ENCODE measurements at regions not wholly inside any gene's neighbourhood (a gene's known extent, or its start where the extent isn't known, plus 50 kb on each side); places are given as distances from the start of the nearest gene placed in this dataset.

GRCh38 chr6:79862126-79862525, 85.2 kb downstream of the ELOVL4 start (continued):
- no peak for TF ChIP-seq ATOH8 (CRISPR knock-in tag; IDR thresholded peaks at IDR 0.05; ENCODE audit: low read depth)

GRCh38 chr6:79861023-79861422, 86.3 kb downstream of the ELOVL4 start:
- H3K4me1 ChIP-seq = no peaks in the 10 kb centered on the region
- ChIA-PET POLR2A (no interaction called here), CTCF (no interaction called here)
- DNase-seq (ENCODE audit: low read depth in 1 of 2, low spot score in 1 of 2) (no peak), ATAC-seq (no peak), FAIRE-seq (no peak)
- no peak overlapping the region for H3K4me2 ChIP-seq
- no peak overlapping the region for H3K27ac ChIP-seq
- no peaks in the 10 kb centered on the region for H3K9me3 ChIP-seq
- TF ChIP-seq, protein P1, sequence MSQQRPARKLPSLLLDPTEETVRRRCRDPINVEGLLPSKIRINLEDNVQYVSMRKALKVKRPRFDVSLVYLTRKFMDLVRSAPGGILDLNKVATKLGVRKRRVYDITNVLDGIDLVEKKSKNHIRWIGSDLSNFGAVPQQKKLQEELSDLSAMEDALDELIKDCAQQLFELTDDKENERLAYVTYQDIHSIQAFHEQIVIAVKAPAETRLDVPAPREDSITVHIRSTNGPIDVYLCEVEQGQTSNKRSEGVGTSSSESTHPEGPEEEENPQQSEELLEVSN (IDR thresholded peaks at IDR 0.05; ENCODE audit: borderline replicate concordance, low read depth) = no peak
- TF ChIP-seq CHD2 (IDR thresholded peaks at IDR 0.05; ENCODE audit: low read length, partially characterized antibody) (no peak), BHLHE40 (IDR thresholded peaks at IDR 0.05; ENCODE audit: low read depth, low read length) (no peak), RNF2 (IDR thresholded peaks at IDR 0.05; ENCODE audit: borderline replicate concordance, low read depth) (no peak), HOXB5 (CRISPR knock-in tag; IDR thresholded peaks at IDR 0.05) (no peak), EHMT2 (IDR thresholded peaks at IDR 0.05; ENCODE audit: low read depth) (no peak), HMGXB4 (CRISPR knock-in tag; IDR thresholded peaks at IDR 0.05; ENCODE audit: borderline replicate concordance) (no peak), ESRRA (IDR thresholded peaks at IDR 0.05; ENCODE audit: borderline replicate concordance, low read length) (no peak), CHD4 (IDR thresholded peaks at IDR 0.05; ENCODE audit: borderline replicate concordance) (no peak)
- TF ChIP-seq, protein P2, sequence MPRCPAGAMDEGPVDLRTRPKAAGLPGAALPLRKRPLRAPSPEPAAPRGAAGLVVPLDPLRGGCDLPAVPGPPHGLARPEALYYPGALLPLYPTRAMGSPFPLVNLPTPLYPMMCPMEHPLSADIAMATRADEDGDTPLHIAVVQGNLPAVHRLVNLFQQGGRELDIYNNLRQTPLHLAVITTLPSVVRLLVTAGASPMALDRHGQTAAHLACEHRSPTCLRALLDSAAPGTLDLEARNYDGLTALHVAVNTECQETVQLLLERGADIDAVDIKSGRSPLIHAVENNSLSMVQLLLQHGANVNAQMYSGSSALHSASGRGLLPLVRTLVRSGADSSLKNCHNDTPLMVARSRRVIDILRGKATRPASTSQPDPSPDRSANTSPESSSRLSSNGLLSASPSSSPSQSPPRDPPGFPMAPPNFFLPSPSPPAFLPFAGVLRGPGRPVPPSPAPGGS (IDR thresholded peaks at IDR 0.05) = no peak
- TF ChIP-seq, protein P3, sequence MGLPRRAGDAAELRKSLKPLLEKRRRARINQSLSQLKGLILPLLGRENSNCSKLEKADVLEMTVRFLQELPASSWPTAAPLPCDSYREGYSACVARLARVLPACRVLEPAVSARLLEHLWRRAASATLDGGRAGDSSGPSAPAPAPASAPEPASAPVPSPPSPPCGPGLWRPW (IDR thresholded peaks at IDR 0.05) = no peak
- WGBS (ENCODE audit: missing lambda C conversion rate) = 43% methylated on average over 3 of the region's 7 CpGs
- no peak overlapping the region for H3K4me3 ChIP-seq

DNA sequence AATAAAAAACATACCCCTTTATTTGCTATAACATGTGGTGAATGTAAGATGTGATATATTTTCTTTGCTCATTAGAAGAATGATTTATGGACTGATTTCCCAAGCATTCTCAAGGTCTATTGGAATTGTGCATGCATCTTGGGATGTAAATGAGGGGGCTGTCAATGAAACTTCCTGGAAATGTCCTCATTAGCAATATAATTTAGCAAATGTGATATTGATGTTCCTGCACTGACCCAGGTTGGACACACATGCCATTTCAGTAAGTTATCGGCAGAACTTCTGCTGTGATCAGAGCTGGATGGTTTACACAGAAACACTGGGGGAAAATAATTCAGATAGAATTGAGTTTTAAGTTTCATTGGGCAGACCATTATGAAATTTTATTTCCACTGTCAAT, 99.9 kb downstream of the ELOVL4 start:
- POLR2A ChIA-PET = no interaction called here
- ATAC-seq (no peak), FAIRE-seq (no peak), DNase-seq (ENCODE audit: low read depth in 1 of 2, low spot score in 1 of 2) (no peak)
- no peaks in the 10 kb centered on the region for H3K9me3 ChIP-seq
- no peak overlapping the region for H3K4me3 ChIP-seq
- CTCF ChIA-PET = no interaction called here
- H3K4me1 ChIP-seq = no peaks in the 10 kb centered on the region
- WGBS (ENCODE audit: missing lambda C conversion rate) = 95% methylated on average over 1 of the region's 1 CpG
- TF ChIP-seq, protein P1 (IDR thresholded peaks at IDR 0.05; ENCODE audit: borderline replicate concordance, low read depth) = no peak
- H3K4me2 ChIP-seq = no peak overlapping the region
- no peak overlapping the region for H3K27ac ChIP-seq

DNA sequence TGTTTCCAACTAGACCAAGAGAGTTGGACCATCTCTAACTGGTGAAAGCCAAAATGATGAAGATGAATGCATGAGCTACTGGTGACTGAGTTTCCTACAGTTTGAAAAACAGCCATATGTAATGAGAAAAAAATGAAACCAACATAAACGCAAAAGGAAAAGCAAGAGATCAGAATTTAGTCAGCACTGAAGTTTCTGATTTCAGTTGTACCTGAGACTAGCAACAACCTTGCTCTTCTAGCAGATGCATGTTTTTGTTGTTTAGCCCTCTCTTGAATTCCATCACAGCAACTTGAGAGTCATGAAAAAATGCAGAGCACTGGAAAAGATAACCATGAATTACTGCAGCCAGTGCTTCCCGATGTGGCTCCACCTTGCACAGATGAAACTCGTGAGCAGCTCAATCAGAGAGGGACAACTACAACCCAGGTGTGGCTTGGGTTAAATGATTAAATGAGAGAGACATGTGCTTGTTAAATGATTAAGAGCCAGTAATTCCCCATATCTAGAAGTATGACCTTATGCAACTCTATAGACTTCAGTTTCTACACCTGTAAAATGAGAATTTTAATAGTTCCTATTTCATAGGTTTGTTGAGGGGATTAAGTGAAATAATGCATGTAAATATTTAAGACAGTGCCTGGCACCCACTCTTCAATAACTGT, 104.8 kb downstream of the ELOVL4 start:
- ATAC-seq = no peak
- Histone ChIP-seq H3K9me3 (no peaks in the 10 kb centered on the region), H3K27ac (no peak overlapping the region), H3K4me1 (no peaks in the 10 kb centered on the region), H3K4me3 (no peak overlapping the region), H3K4me2 (no peak overlapping the region)
- WGBS (ENCODE audit: missing lambda C conversion rate) = 23% methylated on average over 3 of the region's 3 CpGs
- ChIA-PET CTCF (interaction anchor here (1.8 kb wide), 1 partner anchor 26 kb away, joined by 5 read pairs; no protein-coding TSS in a partner anchor), POLR2A (no interaction called here)
- DNase-seq (ENCODE audit: low read depth in 1 of 2, low spot score in 1 of 2) = no peak
- FAIRE-seq = no peak
- TF ChIP-seq, protein P4, sequence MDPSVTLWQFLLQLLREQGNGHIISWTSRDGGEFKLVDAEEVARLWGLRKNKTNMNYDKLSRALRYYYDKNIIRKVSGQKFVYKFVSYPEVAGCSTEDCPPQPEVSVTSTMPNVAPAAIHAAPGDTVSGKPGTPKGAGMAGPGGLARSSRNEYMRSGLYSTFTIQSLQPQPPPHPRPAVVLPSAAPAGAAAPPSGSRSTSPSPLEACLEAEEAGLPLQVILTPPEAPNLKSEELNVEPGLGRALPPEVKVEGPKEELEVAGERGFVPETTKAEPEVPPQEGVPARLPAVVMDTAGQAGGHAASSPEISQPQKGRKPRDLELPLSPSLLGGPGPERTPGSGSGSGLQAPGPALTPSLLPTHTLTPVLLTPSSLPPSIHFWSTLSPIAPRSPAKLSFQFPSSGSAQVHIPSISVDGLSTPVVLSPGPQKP (IDR thresholded peaks at IDR 0.05; ENCODE audit: low read depth, low read length) = no peak
- TF ChIP-seq EP300 (IDR thresholded peaks at IDR 0.05) (no peak), RNF2 (IDR thresholded peaks at IDR 0.05; ENCODE audit: borderline replicate concordance, low read depth) (no peak), ZNF302 (CRISPR knock-in tag; IDR thresholded peaks at IDR 0.05) (no peak), ESRRA (IDR thresholded peaks at IDR 0.05; ENCODE audit: borderline replicate concordance, low read length) (no peak), ZFP36 (IDR thresholded peaks at IDR 0.05; ENCODE audit: borderline replicate concordance, partially characterized antibody) (no peak), ZSCAN20 (CRISPR knock-in tag; IDR thresholded peaks at IDR 0.05) (no peak), CHD2 (IDR thresholded peaks at IDR 0.05; ENCODE audit: low read length, partially characterized antibody) (no peak), ZC3H11A (IDR thresholded peaks at IDR 0.05) (no peak), CEBPB (IDR thresholded peaks at IDR 0.05) (no peak), FOSB (CRISPR knock-in tag; IDR thresholded peaks at IDR 0.05) (no peak), MYC (IDR thresholded peaks at IDR 0.05; ENCODE audit: borderline replicate concordance, low read length) (no peak), KDM1A (IDR thresholded peaks at IDR 0.05; ENCODE audit: low read depth) (no peak), EHF (CRISPR knock-in tag; IDR thresholded peaks at IDR 0.05) (no peak)
- TF ChIP-seq, protein P1 (IDR thresholded peaks at IDR 0.05; ENCODE audit: borderline replicate concordance, low read depth) = no peak
